ENCODE measurements at regions not wholly inside any gene's neighbourhood (a gene's known extent, or its start where the extent isn't known, plus 50 kb on each side); places are given as distances from the start of the nearest gene placed in this dataset.

- TF ChIP-seq CTCF (IDR thresholded peaks at IDR 0.05) = no peak
- TF ChIP-seq POLR2AphosphoS5 (IDR thresholded peaks at IDR 0.05) = no peak
- no peak for TF ChIP-seq EP300 (IDR thresholded peaks at IDR 0.05)
- TF ChIP-seq POLR2A (IDR thresholded peaks at IDR 0.05) = no peak
- Histone ChIP-seq H3K27ac (no peak overlapping the region), H3K36me3 (no peaks in the 10 kb centered on the region), H3K27me3 (no peaks in the 10 kb centered on the region), H3K9me3 (no peaks in the 10 kb centered on the region), H3K4me1 (no peaks in the 10 kb centered on the region), H3K4me3 (no peak overlapping the region)
- DNase-seq (ENCODE audit: low spot score in 2 of 2) = no peak
- WGBS = 96% methylated on average over 9 of the region's 9 CpGs
Observed at GRCh38 chr4:180642732-180643131, 1600.5 kb upstream of the TENM3 start.

- WGBS = 75% methylated on average over 4 of the region's 4 CpGs
- TF ChIP-seq POLR2A (IDR thresholded peaks at IDR 0.05) (no peak), EP300 (IDR thresholded peaks at IDR 0.05) (no peak), POLR2AphosphoS5 (IDR thresholded peaks at IDR 0.05) (no peak), CTCF (IDR thresholded peaks at IDR 0.05) (no peak)
- Histone ChIP-seq H3K27me3 (no peaks in the 10 kb centered on the region), H3K4me1 (no peaks in the 10 kb centered on the region), H3K27ac (no peak overlapping the region), H3K4me3 (no peak overlapping the region), H3K36me3 (no peaks in the 10 kb centered on the region), H3K9me3 (peaks cover 4% of the 10 kb centered on the region)
- no peak for DNase-seq (ENCODE audit: low spot score in 2 of 2)
Observed at GRCh38 chr4:180650273-180650672, 1592.9 kb upstream of the TENM3 start.

- H3K27ac ChIP-seq = no peak overlapping the region
- TF ChIP-seq CTCF (IDR thresholded peaks at IDR 0.05) = no peak
- no peaks in the 10 kb centered on the region for H3K36me3 ChIP-seq
- no peaks in the 10 kb centered on the region for H3K27me3 ChIP-seq
- H3K9me3 ChIP-seq = peaks cover 4% of the 10 kb centered on the region
- no peak overlapping the region for H3K4me3 ChIP-seq
- 69% methylated on average over 1 of the region's 1 CpG for WGBS
- DNase-seq (ENCODE audit: low spot score in 2 of 2) = no peak
- no peaks in the 10 kb centered on the region for H3K4me1 ChIP-seq
Observed at GRCh38 chr4:180652533-180652932, 1590.7 kb upstream of the TENM3 start.

GRCh38 chr4:180655886-180656285, 1587.3 kb upstream of the TENM3 start:
- TF ChIP-seq POLR2A (IDR thresholded peaks at IDR 0.05) (no peak), POLR2AphosphoS5 (IDR thresholded peaks at IDR 0.05) (no peak), EP300 (IDR thresholded peaks at IDR 0.05) (no peak), CTCF (IDR thresholded peaks at IDR 0.05) (no peak)
- H3K27me3 ChIP-seq = no peaks in the 10 kb centered on the region
- peaks cover 4% of the 10 kb centered on the region for H3K9me3 ChIP-seq
- no peaks in the 10 kb centered on the region for H3K4me1 ChIP-seq
- H3K4me3 ChIP-seq = no peak overlapping the region
- WGBS = 69% methylated on average over 3 of the region's 3 CpGs
- no peak for DNase-seq (ENCODE audit: low spot score in 2 of 2)
- H3K36me3 ChIP-seq = no peaks in the 10 kb centered on the region
- H3K27ac ChIP-seq = no peak overlapping the region

GRCh38 chr4:180657881-180658280, 1585.3 kb upstream of the TENM3 start:
- Histone ChIP-seq H3K36me3 (no peaks in the 10 kb centered on the region), H3K9me3 (peaks cover 4% of the 10 kb centered on the region), H3K27me3 (no peaks in the 10 kb centered on the region), H3K4me3 (no peak overlapping the region), H3K4me1 (no peaks in the 10 kb centered on the region), H3K27ac (no peak overlapping the region)
- WGBS = 91% methylated on average over 7 of the region's 7 CpGs
- DNase-seq (ENCODE audit: low spot score in 2 of 2) = no peak
- TF ChIP-seq POLR2AphosphoS5 (IDR thresholded peaks at IDR 0.05) (no peak), EP300 (IDR thresholded peaks at IDR 0.05) (no peak), CTCF (IDR thresholded peaks at IDR 0.05) (no peak), POLR2A (IDR thresholded peaks at IDR 0.05) (no peak)
